HL-60/S4 treated with retinoic acid at 250 ng/mL for 4 days and 3 days (cell line): ENCODE measurements at regions not wholly inside any gene's neighbourhood (a gene's known extent, or its start where the extent isn't known, plus 50 kb on each side); places are given as distances from the start of the nearest gene placed in this dataset.
"Not testable (repeated sequence)": the region's sequence is repeated elsewhere in the genome, so short reads cannot be mapped to it uniquely, and the experiment has no call there.

ENCODE experiments used
- in situ Hi-C: fragments of 300-500 bp; cut with MboI; formaldehyde crosslinking; loops from 2 replicates; pipeline ENCODE4 v1.7.0; 2022; ENCODE audit warnings: low sequenced_read_pairs

- in situ Hi-C loops: no loop called here
Observed at GRCh38 chr2:161044095-161044865, 115.9 kb upstream of the TANK start.

- in situ Hi-C loops: no loop called here
Observed at GRCh38 chr2:161044921-161045320, 115.3 kb upstream of the TANK start.

- in situ Hi-C loops: no loop called here
Observed at GRCh38 chr2:161045726-161046125, 114.5 kb upstream of the TANK start.

GRCh38 chr2:161046876-161047275 lies 113.4 kb upstream of the TANK start:
- in situ Hi-C loops: no loop called here

GRCh38 chr2:161048317-161048716 lies 111.9 kb upstream of the TANK start:
- in situ Hi-C loops: no loop called here

- in situ Hi-C loops: no loop called here
Observed at GRCh38 chr2:161049559-161049958, 110.7 kb upstream of the TANK start.

- in situ Hi-C loops: no loop called here
Observed at GRCh38 chr2:161052214-161052613, 108.0 kb upstream of the TANK start.

GRCh38 chr2:161055289-161055688 lies 104.9 kb upstream of the TANK start:
- in situ Hi-C loops: no loop called here

- in situ Hi-C loops: no loop called here
Observed at GRCh38 chr2:161059388-161059787, 100.8 kb upstream of the TANK start.

- in situ Hi-C loops: no loop called here
Observed at GRCh38 chr2:161061786-161062185, 98.4 kb upstream of the TANK start.

- in situ Hi-C loops: no loop called here
Observed at GRCh38 chr2:161063157-161063945, 96.9 kb upstream of the TANK start.

GRCh38 chr2:161063946-161064306 lies 96.3 kb upstream of the TANK start:
- in situ Hi-C loops: no loop called here

- in situ Hi-C loops: no loop called here
Observed at GRCh38 chr2:161067846-161068350, 92.3 kb upstream of the TANK start.

GRCh38 chr2:161068670-161069069 lies 91.6 kb upstream of the TANK start:
- in situ Hi-C loops: no loop called here

GRCh38 chr2:161070693-161071479 lies 89.3 kb upstream of the TANK start:
- in situ Hi-C loops: no loop called here

- in situ Hi-C loops: not testable (repeated sequence)
Observed at GRCh38 chr2:161072436-161072835, 87.8 kb upstream of the TANK start.

- in situ Hi-C loops: no loop called here
Observed at GRCh38 chr2:161075701-161076100, 84.5 kb upstream of the TANK start.

GRCh38 chr2:161076936-161077335 lies 83.3 kb upstream of the TANK start:
- in situ Hi-C loops: no loop called here

GRCh38 chr2:161077367-161078210 lies 82.6 kb upstream of the TANK start:
- in situ Hi-C loops: no loop called here

GRCh38 chr2:161078211-161078539 lies 82.1 kb upstream of the TANK start:
- in situ Hi-C loops: no loop called here

- in situ Hi-C loops: no loop called here
Observed at GRCh38 chr2:161085149-161085548, 75.1 kb upstream of the TANK start.
